GM12874 (cell line): ENCODE measurements at regions not wholly inside any gene's neighbourhood (a gene's known extent, or its start where the extent isn't known, plus 50 kb on each side); places are given as distances from the start of the nearest gene placed in this dataset.

Experiments used
- CTCF ChIP-seq: IDR thresholded peaks from 2 replicates; pipeline ENCODE4 v1.5.1; 2011; ENCODE audit warnings: low read depth, mild to moderate bottlenecking, control low read depth, low read length, moderate library complexity; ENCODE audit not compliant: insufficient read depth

DNA sequence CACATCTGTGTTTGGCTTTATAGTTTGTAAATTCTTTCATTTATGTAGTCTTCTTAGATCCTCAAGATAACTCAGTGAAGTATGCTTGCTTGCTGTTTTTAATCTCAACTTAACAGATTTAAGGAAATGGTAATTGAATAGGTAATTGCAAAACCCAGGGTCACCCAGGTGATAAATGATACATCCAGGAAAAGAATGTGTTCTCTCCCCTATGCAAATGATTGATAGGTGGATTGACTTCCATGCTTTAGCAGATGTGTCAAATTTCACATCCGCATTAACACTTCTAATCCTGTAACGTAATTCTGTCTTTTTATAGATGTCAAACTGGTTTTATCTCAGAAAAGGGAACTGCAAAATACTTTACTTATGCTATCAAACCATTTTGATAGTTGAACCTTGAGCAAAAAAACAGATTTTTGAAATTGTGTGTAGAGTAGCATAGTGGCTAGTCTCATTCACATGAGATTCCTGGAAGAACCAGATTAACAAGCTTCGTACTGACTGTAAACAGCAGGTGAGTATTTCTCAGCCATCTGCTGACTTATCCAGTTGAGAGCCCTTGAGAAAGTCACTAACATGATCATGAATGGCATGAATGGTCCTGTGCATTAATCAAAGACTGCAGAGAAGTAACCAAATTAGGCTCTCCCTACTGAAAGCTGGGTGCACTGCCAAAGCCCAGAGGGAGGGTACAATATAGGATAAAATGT is 86.7 kb upstream of the PAM start:
- no peak for TF ChIP-seq CTCF

- peak; percentile 53; the same call in 1 of the 2 replicates for TF ChIP-seq CTCF
Observed at GRCh38 chr5:102670224-102670836, 84.8 kb upstream of the PAM start.

GRCh38 chr5:102678267-102679058 is 76.6 kb upstream of the PAM start:
- no peak for TF ChIP-seq CTCF

GRCh38 chr5:102681403-102681983 is 73.6 kb upstream of the PAM start:
- TF ChIP-seq CTCF, result peak; percentile 78

DNA sequence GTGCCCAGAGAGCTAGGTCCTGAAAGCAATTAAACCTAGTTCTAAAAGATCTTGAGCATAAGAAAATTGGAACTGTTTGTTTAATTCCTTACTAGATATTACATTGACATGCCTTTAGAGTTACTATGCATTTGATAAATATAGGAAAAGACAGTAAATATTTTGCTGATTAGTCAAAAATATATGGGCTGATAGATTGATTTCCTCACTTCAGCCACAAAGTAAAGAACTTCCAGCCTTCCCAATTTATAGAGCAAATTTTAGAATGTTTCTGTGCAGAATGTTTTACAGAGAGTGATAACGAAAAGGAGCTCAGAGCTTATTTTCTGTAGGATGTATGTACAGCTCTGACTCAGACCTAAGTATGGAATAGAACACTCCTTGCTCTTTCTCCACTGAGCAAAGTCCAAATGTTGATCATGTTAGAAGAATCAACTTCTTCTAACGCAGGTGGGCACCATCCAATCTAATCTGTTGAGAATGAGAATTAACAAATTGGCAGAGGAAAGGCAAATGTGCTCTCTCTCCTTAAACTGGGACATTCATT is 72.9 kb upstream of the PAM start:
- no peak for TF ChIP-seq CTCF

GRCh38 chr5:102690910-102691309 is 64.2 kb upstream of the PAM start:
- TF ChIP-seq CTCF, result no peak

DNA sequence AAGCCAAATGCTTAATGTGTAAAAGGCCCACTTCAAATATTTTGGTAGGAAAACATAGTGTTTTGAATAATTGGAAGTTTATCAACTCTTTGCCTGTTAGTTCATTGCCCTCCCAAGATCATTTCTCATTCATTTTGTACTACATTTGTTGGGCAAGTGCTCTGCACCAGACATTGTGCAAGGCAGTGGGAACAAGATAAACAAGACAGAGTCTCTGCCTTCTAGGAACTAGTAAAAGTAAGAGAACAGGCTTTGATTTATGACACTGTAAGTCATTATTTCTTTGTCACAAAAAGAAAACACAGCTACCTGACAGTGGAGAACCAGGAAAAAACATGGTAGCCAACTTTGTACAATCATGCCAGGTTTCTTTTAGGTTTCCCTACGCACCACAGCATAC is 63.7 kb upstream of the PAM start:
- TF ChIP-seq CTCF, result no peak
